ENCODE measurements at regions not wholly inside any gene's neighbourhood (a gene's known extent, or its start where the extent isn't known, plus 50 kb on each side); places are given as distances from the start of the nearest gene placed in this dataset.

DNA sequence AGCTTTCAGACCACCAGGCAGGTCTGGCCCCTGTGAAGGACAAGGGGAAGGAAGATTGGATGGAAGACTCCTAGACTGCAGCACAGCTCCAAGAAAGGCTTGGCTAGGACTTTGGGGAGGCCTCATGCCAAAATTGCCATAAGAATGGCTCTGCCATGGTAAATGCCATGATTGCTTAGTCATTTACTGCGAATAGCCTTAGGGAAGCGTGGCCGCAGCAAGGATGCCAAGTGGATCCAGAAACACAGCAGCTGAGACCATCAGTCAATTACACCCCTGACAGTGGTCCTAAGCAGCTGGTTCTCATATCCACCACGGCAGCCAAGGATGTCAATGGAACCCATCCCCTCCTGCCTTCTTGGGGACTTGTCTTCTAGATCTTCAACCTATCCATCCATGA, 88.2 kb upstream of the AUTS2 start:
- no peak overlapping the region for H3K4me3 ChIP-seq (ENCODE audit: low read depth, low read length)
- no peak for DNase-seq (ENCODE audit: low read depth)
- TF ChIP-seq CTCF (conservative IDR thresholded peaks at IDR 0.05; ENCODE audit: low read depth, low read length), result no peak

DNA sequence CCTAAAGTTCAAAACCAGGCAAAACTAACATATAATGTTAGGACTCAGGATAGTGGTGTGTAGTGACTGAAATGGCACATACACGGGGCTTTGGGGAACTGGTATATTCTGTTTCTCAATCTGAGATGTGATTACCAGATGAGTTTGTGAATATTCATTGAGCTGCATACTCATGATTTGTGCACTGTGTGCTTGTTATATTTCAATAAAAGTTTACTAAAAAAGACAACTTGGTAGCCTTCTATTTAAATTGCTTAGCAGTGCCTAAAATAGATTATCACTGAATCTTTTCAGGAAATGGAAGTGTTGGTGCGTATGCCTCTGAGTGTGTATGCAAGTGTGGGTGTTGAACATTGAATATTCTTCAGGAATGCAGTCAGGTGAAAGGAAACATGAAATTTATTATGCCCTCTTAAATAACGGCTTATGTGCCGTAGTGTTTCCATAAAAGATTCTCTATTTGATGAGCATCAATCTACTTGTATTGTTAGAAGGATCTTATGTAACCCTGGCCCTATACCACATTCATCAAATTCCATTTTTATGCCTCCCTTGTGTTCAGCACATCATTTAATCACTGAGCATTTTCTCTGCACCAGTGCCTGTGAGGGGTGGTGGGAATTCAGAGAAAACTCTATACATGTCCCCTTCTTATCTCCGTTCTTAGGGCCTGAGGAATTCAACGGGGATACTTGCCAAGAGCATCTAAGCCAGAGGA, 82.6 kb upstream of the AUTS2 start:
- no peak for TF ChIP-seq CTCF (conservative IDR thresholded peaks at IDR 0.05; ENCODE audit: low read depth, low read length)
- no peak overlapping the region for H3K4me3 ChIP-seq (ENCODE audit: low read depth, low read length)
- DNase-seq (ENCODE audit: low read depth), result no peak

GRCh38 chr7:69516238-69516820, 81.9 kb upstream of the AUTS2 start:
- no peak for TF ChIP-seq CTCF (conservative IDR thresholded peaks at IDR 0.05; ENCODE audit: low read depth, low read length)
- DNase-seq (ENCODE audit: low read depth), result no peak
- no peak overlapping the region for H3K4me3 ChIP-seq (ENCODE audit: low read depth, low read length)

DNA sequence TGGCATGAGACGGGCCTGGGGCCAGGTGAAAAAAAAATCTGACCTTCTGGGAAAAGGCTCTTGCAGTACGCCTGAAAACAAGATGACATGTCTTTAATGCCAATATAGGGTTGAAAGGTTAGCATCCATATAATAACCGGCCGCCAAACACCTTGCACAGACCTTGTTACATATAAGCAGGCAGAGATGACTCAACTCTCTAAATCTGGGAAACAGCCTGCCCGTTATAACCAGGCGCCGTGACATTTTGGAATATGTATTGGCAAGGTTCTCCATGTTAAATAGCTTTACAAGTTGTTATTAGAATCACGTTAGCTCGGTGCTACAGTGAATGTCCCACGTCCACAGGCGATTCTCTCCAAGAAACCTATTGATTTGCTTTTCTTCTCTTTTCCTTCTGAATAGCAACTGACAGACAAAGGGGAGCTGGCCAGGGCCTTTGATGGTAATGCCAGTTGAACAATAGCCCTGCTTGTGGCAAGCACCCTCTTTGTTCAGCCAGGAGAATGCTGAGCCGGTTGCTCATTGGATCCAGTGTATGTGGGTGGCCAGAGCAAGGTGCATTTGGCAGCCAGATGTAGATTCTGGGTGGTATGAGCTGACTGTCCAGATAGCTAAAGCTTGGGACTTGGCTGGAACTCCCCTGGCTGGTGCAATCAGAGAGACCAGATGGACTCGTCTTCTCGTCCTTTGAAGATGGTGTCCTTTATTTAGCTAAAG, 80.1 kb upstream of the AUTS2 start:
- no peak for DNase-seq (ENCODE audit: low read depth)
- TF ChIP-seq CTCF (conservative IDR thresholded peaks at IDR 0.05; ENCODE audit: low read depth, low read length), result no peak
- no peak overlapping the region for H3K4me3 ChIP-seq (ENCODE audit: low read depth, low read length)

DNA sequence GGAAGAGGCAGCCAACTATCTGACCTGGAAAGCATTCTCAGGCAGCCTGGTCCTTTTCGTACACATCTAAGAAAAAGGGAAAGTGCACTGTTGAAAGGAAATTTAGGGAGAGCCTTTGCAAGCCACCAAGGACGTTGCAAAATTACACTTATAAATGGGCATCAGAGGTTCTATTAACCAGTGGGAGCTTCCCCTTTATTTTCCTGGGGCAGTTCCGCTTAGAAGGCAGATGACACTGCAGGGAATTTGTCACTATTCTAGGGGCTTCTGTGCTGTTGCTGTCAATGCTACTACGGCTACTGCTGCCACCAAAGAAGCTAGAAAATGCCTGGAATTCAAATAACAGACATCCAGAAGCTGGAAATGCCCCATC, 79.6 kb upstream of the AUTS2 start:
- TF ChIP-seq CTCF (conservative IDR thresholded peaks at IDR 0.05; ENCODE audit: low read depth, low read length), result no peak
- no peak for DNase-seq (ENCODE audit: low read depth)
- no peak overlapping the region for H3K4me3 ChIP-seq (ENCODE audit: low read depth, low read length)

DNA sequence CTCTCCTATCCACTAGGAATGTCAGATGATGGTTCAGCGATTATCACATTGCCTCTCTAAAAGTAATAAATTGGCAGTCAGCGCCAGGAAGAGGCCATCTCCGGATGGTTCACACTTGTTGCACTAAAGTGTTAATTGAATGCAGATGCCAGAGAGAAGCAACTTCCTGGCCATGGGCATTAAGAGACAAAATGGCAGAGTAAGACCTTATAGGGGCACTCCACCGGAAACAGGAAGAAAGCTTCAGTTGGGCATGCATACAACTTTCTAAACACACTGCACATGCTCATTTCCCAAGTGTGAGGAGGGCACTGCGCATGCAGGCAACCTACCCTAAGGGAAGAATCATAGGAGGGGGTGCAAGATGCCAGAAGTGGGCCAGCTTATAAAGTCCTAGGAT, 71.7 kb upstream of the AUTS2 start:
- DNase-seq (ENCODE audit: low read depth), result no peak
- TF ChIP-seq CTCF (conservative IDR thresholded peaks at IDR 0.05; ENCODE audit: low read depth, low read length), result no peak

More for the DNA sequence above, 71.7 kb upstream of the AUTS2 start:
- H3K4me3 ChIP-seq (ENCODE audit: low read depth, low read length), result no peak overlapping the region

Measured in epithelial cell of proximal tubule (primary cell).